Inflammatory macrophage (primary cell): ENCODE measurements at regions not wholly inside any gene's neighbourhood (a gene's known extent, or its start where the extent isn't known, plus 50 kb on each side); places are given as distances from the start of the nearest gene placed in this dataset.
"Not testable (repeated sequence)": the region's sequence is repeated elsewhere in the genome, so short reads cannot be mapped to it uniquely, and the experiment has no call there.

ENCODE experiments used
- DNase-seq, 2 donors: peaks; one replicate each; pipeline ENCODE4 v3.0.0-alpha.2; 2020 to 2022

DNA sequence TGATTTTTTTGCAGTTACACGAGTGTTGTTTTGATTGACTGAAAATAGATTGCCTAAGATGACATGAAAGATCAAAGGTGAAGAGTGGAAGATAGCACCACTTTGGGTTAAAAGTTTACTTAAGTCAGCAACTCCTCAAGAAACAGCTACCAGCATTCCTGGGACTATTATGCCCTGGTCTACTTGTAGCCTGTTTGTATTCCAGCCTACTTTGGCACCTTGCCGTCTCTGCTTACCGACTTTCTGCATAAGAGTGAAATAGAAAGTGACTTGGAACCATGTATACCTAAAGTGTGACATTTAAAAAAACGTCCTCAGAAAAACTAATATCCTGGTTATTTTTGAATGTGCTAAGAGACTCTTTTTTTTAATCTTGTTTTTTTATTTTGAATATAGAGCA lies 631.5 kb upstream of the PTBP2 start:
- no peak for DNase-seq

DNA sequence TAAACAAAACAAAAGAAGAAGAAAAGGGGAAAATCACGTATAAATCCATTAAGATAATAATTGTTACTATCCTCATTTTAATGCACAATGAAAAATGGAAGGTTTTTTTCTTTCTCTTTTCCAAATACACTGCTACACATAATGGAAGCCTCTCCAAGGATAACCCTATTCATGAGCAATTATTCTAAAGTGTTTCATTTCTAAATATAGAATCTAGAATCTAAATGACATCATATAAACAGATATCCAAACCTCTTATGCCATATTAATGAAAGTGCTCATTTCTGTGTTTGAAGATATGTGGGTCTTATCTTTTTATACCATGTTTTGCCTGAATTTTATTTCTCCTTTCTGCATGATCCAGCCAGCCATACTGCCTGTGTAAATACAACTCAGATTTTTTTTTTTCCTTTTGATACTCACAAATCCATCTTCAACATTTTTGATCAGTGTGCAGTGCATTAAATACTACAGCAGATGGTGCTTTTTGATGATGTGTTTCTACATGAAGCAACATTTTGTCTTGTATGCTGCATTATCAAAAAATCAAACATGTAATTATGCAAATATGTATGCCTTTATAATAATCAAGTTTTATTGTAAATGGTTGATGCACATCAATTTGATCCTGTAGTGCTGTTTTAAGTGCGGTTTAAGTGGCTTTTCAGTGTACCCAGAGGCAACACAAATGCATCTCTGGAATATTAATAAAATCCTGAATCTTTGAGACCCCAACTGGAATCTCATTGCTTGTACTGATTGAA lies 625.6 kb upstream of the PTBP2 start:
- DNase-seq, result no peak

DNA sequence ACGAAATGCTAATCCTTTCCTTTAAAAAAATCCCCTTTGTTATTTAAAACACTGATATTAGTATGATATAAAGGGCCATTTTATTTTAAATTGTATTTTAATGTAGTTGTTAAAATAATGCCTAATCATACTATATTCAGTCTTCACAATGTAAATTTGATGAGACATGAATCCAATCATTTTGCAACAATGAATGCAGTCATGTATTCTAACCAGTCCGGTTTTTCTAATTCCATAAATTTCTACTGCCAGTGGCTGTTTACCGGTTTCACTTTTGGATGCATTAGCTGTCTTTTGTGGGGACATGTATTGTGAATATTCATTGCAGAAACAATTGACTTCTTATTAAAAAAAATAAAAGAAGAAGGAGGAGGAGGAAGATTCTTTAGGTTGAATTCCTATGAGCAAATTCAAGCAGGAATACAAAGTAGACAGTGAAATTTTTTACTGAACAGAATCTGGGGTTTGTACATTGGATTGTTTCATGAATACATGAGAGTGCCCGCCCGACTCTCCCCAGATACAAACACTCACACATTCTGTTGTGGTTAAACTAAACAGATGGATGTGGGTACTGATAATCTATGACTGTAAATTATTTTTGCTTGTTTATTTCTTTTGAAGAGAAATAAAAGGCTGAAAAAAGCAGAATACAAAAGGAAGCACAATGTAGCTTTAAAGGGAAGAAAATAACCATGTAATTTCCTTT lies 624.8 kb upstream of the PTBP2 start:
- no peak for DNase-seq

DNA sequence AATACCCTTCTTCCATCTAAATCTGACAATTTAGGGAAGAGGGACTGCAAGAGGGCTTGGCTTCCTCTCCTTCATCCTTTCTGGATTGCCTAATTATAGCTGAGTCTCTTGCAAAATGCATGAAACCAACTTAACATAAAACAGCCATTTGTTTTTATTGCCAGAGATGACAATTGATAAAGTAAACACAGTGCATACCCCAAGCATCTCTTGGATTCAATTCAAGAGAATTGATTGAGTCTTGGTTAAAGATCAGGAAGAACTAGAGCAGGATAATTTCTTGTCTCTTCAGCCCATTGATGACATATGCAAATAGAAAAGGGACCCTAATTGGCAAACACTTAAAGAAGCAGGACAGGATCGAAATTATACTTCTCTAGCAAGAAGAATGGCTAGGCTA lies 617.1 kb upstream of the PTBP2 start:
- DNase-seq, result no peak

DNA sequence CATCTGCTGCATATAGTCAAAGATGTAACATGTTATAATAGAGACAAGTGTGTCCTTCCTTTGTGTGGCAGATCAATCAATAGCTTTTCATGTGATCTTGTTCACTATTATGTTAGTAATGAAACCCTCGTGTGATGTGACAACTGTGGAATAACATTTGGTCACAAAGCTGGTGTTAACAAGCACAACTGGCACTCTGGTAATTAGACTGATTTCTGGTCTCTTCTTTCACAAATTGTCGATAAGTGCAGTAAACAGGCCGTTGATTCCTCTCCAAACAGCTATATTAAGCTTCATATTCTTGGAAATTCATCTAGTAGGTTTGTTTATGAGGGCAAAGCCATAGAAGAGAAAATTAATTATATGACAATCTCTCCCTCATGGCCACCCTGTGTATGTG lies 616.7 kb upstream of the PTBP2 start:
- no peak for DNase-seq

DNA sequence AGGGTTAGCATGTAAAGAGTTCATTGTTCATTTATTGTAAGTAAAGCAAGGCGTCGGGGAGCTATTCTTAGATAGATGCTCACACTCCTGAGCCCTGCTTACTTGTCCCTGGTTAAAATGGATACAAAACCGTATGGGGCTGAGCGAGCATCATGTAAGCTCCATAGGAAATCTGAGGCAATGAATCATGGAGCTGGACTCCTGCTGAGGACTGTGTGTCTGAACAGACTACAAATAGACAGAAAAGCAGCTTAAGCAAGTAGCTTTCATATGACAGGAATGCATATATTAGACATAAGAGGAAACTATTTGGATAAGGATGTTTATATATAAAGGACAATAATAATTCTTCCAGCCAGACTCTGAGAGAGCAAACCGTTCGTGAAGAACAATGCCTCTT lies 604.9 kb upstream of the PTBP2 start:
- DNase-seq, result no peak

DNA sequence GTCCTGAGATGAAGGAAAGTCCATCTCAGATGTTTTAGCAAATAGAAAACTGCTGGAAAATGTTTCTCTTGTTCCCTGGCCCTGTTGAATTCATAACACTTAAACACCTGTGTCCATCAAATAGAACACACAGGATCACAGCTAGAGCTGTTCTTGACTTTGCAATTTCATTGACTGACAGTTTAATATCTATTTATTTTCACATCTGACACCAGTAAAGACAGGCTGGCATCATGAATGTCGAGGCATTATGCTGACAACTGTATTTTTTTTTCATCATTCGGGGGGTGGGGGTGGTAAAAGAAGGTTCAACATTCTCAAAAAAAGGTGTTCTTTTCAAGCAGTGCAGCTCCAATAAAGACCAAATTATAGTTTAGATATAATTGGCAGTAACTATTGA lies 591.2 kb upstream of the PTBP2 start:
- DNase-seq, result no peak

DNA sequence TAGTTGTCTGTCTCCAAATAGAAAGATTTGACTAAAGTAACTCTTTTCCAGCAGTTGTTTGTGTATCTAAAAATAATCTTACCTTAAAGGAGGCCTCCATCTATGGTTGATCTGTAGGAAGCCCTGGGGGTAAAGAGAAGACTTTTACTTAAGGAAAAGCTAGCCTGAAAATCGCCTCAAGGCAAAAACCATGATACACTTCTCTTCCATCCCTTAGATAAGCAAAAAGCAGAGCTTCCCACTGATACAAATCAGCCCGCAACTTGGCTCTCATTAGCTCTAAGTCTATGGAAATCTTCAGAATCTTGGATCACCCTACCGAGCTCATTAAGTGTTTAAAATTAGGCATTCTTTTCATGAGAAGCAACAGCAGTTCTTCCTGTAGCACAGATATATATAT lies 576.9 kb upstream of the PTBP2 start:
- no peak for DNase-seq

DNA sequence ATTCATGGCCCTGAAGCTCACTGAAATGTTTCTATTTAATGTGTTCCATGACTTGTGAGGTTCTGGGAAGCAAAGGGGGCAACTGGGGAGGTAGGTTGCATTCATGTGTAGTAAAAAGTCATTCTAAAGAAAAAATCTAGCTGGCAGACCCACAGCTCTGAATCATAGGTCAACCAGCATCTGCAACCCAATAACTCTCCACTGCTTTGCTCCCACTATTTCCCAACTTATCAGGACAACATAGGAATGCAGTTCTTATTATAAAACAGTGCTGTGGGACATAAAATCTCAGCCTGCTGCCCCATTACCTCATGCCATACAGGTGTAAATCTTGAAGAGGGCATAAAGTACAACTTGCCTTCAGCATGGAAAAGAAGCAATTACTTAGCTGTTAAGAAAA lies 576.1 kb upstream of the PTBP2 start:
- no peak for DNase-seq

DNA sequence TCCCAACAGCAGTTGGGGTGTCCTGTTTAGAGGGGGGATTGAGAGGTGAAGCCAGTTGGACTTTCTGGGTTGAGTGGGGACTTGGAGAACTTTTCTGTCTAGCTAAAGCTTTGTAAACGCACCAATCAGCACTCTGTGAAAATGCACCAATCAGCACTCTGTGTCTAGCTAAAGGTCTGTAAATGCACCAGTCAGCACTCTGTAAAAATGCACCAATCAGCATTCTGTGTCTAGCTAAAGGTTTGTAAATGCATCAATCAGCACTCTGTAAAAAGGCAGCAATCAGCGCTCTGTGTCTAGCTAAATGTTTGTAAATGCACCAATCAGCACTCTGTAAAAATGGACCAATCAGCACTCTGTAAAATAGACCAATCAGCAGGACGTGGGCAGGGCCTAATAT lies 568.6 kb upstream of the PTBP2 start:
- not testable (repeated sequence) for DNase-seq

DNA sequence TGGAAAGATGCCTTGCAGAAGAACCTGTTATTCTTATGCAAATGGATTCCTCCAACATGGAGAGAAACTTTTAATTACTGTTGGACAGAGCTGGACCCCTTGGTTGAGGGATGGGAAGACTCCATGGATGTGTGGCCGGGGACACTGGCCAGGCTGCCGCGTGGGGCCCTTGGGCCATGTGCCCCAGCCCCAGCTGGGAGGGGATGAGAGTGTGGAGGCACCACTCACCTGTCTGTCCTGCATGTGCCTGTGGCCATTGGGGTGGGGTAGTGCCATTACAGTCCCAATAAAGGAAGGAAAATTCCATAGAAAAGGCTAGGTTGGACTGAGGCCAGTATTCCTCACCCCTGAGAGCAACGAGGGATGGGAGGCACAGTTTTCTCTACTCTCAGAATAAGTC lies 564.5 kb upstream of the PTBP2 start:
- DNase-seq, result no peak

DNA sequence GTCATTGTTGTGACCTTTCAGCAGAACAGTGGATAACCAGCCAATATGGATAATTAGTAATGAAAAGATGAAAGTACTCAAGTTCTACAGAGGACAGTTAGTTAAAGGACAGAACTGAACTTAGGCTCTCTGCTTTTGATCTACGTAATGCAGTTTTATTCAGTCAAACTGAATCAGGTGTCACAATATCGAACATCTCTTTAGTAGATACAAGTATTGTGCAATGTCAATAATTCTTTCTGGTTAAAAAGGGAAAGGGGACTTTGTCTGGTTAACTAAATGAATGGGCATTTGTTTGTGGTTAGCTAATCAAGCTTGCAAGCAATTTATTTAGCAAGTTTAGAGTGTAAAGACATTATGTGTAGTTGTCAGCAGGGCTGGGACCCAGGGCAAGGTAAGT lies 562.2 kb upstream of the PTBP2 start:
- no peak for DNase-seq

DNA sequence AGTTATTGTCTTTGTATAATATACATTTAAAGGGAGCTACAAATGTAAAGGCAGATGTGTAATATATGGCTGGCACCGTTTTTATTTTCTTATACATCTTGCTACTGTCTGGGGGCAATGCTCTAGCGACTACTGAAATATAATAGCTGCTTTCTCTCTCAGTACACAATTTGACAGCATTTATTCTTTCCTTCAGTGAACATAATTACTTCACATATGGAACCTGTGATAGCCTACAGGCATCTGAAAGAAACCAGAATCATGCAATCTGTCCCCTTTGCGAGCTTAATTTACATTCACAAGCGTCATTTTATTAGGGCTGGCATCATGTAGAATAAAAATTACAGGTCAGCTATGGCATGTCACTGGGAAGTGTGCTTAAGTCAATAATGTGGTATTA lies 557.5 kb upstream of the PTBP2 start:
- no peak for DNase-seq

DNA sequence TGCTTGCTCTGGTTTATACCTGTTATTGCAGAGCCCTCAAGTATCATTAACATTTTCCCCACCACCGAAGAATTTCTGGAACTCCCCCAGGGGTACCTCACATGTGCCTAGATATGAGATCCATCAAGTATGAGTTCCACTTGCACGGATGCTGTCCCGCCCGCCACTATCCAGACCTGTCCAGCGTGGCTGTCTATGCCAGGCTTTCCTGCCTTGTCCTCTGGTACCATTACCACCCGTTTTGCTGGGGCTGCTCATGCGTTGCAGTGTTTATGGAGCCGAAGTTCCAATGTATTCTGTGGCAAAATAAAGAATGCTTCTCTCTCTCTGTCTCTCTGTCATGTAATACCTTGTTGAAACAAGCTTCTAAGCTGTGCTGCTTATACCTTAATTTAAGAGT lies 543.5 kb upstream of the PTBP2 start:
- no peak for DNase-seq

DNA sequence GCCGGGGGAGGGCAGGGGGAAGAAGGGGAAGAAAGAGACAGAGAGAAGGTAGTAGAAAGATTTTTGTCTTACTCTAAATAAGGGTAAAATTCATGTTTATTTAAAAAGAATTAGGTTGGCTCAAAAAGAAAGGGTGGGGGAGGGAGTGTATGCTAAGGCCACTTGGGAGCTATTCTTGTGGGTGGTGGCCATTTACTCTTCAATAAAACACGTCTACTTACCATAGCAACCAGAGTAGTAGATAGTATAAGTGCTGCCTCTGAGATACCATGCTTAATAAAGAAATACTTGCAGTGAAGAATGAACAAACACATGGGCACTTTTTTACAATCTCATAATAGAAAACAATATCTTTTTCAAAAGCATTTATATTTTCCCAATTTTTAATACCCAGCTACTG lies 538.1 kb upstream of the PTBP2 start:
- DNase-seq, result no peak

DNA sequence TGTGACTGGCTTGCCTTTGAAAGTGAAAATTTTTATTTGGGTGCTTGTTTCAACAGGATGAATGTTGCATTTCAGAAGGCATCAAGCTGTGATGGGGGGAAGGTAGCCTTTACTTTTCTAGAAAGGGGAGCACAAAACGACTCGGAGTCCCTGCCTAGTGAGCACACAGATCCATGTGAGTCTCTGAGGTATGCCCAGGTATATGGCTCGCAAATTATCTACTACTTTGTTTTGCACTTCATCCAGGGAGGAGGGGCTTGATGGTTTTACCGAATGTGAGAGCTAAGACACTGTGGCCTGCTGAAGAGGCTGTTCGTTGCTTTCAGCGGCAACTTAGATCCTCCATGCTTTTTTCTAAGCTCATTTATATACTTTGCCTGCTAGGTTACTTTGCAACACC lies 537.7 kb upstream of the PTBP2 start:
- no peak for DNase-seq

DNA sequence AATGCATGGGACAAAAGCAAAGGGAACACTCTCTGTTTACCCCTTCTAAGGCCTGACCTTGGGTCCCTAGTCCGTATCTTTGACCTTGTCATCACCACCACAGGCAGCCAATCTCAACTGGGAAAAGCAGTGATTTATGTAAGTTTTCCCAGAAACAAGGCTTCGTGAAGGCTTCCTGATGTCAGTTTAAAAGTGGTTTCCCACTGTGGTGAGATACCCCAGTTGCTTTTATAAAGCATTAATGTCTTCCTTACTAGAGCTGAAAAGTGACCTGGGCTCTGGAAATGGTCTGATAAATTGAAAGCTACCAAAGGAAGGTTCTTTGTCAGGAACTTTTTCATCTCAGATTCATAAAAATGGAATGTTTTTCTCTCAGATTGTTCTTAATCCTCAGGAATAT lies 536.4 kb upstream of the PTBP2 start:
- no peak for DNase-seq

DNA sequence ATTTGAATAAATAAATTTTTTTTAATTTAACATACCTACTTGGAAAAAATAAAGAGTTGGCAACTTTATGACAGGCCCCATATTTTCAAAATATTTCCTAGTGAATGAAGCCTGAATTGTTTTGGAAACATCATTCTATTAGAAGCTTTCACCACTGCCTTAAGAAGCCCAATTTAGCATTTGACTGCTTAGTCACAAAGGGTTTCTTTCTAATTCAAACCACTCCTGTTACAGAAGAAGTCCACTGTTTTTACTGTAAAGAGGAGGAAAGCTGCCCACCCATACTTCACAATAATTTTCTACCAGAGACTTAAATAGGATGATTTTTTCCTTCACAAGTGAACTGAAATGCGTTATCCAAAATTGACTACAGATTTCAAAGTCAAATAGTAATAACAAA lies 534.6 kb upstream of the PTBP2 start:
- no peak for DNase-seq

DNA sequence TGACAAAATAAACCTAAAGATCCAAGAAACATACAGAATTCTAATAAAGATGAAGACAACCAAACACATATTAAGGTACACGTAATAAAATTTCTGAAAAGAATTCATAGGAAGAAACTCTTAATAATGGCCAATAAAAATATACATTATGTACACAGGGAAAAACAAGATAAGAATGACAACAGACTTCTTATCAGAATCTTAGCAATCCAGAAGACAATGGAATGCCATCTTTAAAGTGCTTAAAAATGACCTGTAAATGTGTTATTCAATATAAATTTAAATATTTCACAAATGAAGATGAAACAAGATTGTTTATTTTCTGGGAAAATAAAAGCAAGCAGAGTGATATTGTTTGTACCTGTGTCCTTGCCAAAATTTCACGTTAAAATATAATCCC lies 530.4 kb upstream of the PTBP2 start:
- DNase-seq, result no peak

DNA sequence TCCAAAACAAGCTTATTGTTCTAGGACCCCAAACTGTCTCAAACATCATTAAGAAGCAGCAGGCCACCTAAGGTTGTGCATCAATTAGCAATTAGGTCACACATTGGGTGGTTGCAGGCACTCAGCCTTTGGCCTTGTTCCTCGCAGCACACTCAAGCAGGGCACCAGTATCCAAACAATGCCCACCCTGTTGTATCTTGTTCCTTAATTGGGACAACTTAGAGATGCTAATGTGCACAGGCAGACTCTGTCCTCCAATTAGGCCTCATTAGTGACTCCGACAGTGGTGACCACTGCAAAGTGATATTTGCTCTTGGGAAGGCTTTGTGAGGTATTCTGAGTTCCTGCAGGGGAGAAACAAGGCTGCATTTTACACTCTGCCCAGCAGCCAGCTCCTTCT lies 515.1 kb upstream of the PTBP2 start:
- DNase-seq, result no peak

DNA sequence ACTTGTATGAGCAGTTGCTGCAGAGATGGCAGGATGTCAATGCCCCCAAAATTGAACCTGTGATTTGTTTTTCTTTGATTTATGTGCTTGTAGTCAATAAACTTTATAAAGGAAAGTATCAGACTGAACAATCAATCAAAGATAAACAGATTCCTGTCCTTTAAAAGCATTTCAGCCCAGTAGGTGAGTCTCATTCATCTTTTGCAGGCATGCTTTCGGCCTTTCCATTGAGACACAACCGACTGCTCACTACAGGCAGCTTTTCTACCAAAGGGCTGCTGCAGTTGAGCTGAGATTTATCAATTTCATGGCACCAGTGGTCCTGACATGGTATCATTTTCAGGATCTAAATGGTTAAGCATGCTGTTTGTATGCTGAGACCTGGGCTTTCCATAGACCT lies 513.6 kb upstream of the PTBP2 start:
- no peak for DNase-seq

DNA sequence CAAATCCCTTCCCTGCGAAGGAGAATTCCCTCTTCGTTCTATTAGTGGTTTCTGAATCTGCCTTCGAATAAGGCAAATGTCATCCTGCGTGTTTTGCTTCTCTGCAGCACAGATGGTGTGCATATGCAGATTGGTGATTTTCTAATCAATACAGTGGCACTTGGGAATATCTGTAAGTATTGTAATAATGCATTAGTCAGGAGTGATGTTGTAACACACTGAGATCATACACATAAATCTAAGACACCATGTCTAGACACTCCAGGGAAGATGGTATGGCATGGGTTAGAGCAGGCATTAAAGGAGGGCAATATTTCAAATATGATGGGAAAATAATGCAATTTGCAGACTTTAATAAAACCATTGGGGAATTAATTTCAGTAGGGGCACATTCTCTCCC lies 513.2 kb upstream of the PTBP2 start:
- DNase-seq, result no peak

DNA sequence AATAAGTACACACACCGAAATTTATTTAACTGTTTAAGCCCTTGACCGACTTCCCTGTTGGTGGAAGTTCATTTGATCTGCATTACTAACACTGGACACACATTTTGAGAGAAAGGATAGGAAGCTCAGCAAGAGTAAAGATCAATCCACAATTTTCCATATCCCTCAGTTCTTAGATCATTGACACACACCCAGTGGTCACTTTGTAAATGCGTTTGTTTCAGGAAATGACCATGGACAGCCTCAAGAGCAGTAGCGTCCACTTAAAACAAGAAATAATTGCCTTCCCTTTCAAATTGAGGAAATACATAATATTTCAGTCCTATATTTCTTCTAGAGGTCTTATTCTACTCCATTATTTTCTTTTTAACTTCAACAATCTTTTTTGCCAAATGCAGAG lies 511.5 kb upstream of the PTBP2 start:
- DNase-seq, result no peak

DNA sequence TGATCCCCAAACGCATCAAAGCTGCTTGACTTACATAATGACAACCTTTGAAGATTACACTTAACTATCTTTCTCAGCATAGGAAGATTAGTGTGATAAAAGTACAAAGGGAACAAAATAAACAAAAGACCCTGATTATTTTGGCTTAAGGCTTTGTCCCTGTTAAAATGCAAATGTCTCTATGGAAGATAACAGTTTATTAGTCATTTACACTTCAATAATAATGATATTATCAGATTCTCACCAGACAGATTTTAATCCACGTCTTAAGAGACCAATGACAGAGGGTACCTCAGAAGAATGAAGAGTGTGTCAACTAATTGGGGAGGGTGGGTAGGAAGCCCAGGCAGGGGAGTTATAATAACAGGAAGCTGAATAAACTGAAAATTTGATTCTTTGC lies 510.4 kb upstream of the PTBP2 start:
- DNase-seq, result no peak

DNA sequence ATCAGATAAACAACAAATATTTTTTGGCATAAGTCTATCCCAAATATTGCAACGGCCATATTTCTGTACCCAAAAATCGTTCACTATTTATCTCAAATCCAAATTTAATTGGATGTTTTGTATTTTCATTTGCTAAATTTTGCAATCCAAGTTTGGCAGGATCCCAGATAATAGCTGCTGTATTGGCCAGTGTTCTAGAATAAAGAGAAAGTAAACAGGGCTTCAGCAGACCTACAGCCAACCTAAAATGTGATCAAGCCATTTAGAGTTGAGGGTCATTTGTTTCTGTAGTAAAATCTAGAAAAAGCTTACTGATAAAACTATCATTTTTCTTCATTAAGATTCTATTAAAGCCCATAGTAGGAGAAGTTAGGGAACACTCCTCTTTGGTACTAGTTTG lies 506.6 kb upstream of the PTBP2 start:
- no peak for DNase-seq
